ENCODE measurements at regions not wholly inside any gene's neighbourhood (a gene's known extent, or its start where the extent isn't known, plus 50 kb on each side); places are given as distances from the start of the nearest gene placed in this dataset.

DNA sequence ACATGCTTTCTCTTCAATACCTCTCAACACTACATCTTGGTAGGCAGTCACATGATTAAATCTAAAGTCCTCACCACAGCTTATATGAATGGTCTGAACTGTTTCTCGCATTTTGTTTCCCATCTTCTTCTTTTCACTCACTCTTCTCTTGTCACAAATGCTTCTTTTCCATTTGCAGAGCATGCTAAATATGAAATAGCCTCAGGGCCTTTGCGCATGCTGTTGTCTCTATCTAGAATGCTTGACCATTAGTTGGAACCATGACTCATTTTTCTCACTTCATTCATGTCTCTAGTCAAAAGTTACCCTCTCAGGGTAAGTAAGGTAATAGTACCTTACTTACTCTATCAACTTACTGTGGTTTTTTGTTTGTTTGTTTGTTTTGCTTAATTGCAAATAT is 239.7 kb downstream of the PTPRC start:
- Histone ChIP-seq H3K4me3 (replicated peaks; ENCODE audit: low read depth, low read length) (no peak overlapping the region), H3K36me3 (ENCODE audit: control insufficient read depth, insufficient read depth, low read length) (no peaks in the 10 kb centered on the region), H3K27me3 (replicated peaks; ENCODE audit: control insufficient read depth, insufficient read depth, low read length) (no peaks in the 10 kb centered on the region)
- no peak for DNase-seq (ENCODE audit: extremely low read depth, insufficient read length)
- TF ChIP-seq CTCF (IDR thresholded peaks at IDR 0.05; ENCODE audit: insufficient read depth, low read length, poor library complexity, severe bottlenecking): no peak

- H3K36me3 ChIP-seq (ENCODE audit: control insufficient read depth, insufficient read depth, low read length): no peaks in the 10 kb centered on the region
These were observed 241.0 kb downstream of the PTPRC start for GRCh38 chr1:198879711-198880306.

GRCh38 chr1:198880397-198880796 is 241.6 kb downstream of the PTPRC start:
- no peak for DNase-seq (ENCODE audit: extremely low read depth, insufficient read length)
- Histone ChIP-seq H3K4me3 (replicated peaks; ENCODE audit: low read depth, low read length) (no peak overlapping the region), H3K36me3 (ENCODE audit: control insufficient read depth, insufficient read depth, low read length) (no peaks in the 10 kb centered on the region), H3K27me3 (replicated peaks; ENCODE audit: control insufficient read depth, insufficient read depth, low read length) (no peaks in the 10 kb centered on the region)
- no peak for TF ChIP-seq CTCF (IDR thresholded peaks at IDR 0.05; ENCODE audit: insufficient read depth, low read length, poor library complexity, severe bottlenecking)

More at GRCh38 chr1:198879711-198880306, 241.0 kb downstream of the PTPRC start:
- Histone ChIP-seq H3K4me3 (replicated peaks; ENCODE audit: low read depth, low read length) (no peak overlapping the region), H3K27me3 (replicated peaks; ENCODE audit: control insufficient read depth, insufficient read depth, low read length) (no peaks in the 10 kb centered on the region)
- no peak for TF ChIP-seq CTCF (IDR thresholded peaks at IDR 0.05; ENCODE audit: insufficient read depth, low read length, poor library complexity, severe bottlenecking)
- no peak for DNase-seq (ENCODE audit: extremely low read depth, insufficient read length)

- no peak for TF ChIP-seq CTCF (IDR thresholded peaks at IDR 0.05; ENCODE audit: insufficient read depth, low read length, poor library complexity, severe bottlenecking)
- no peaks in the 10 kb centered on the region for H3K36me3 ChIP-seq (ENCODE audit: control insufficient read depth, insufficient read depth, low read length)
These were observed 242.2 kb downstream of the PTPRC start for GRCh38 chr1:198880818-198881597.

DNA sequence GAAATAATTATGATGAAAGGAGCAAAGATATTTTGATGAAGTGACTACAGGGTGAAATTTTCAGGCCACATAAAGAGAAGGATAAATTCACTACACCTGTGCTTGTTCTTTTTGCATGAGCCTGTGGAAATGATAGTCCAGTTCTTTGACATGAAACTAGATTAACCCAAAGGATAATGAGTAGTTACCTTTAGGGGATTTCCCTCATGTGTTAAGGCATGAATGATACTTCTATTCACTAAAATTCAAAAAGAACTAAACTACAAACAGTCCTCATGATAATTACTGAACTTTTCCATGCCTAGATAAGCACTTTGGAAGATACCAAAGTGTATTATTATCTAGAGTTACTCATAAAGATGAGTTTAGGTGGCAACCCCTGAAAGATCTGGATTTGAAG is 244.3 kb downstream of the PTPRC start:
- Histone ChIP-seq H3K36me3 (ENCODE audit: control insufficient read depth, insufficient read depth, low read length) (no peaks in the 10 kb centered on the region), H3K4me3 (replicated peaks; ENCODE audit: low read depth, low read length) (no peak overlapping the region), H3K27me3 (replicated peaks; ENCODE audit: control insufficient read depth, insufficient read depth, low read length) (no peaks in the 10 kb centered on the region)
- TF ChIP-seq CTCF (IDR thresholded peaks at IDR 0.05; ENCODE audit: insufficient read depth, low read length, poor library complexity, severe bottlenecking): no peak
- no peak for DNase-seq (ENCODE audit: extremely low read depth, insufficient read length)

More at GRCh38 chr1:198880818-198881597, 242.2 kb downstream of the PTPRC start:
- H3K4me3 ChIP-seq (replicated peaks; ENCODE audit: low read depth, low read length): no peak overlapping the region
- H3K27me3 ChIP-seq (replicated peaks; ENCODE audit: control insufficient read depth, insufficient read depth, low read length): no peaks in the 10 kb centered on the region
- no peak for DNase-seq (ENCODE audit: extremely low read depth, insufficient read length)

All from GM06990 (cell line).